Fibroblast of lung (primary cell): ENCODE measurements at regions not wholly inside any gene's neighbourhood (a gene's known extent, or its start where the extent isn't known, plus 50 kb on each side); places are given as distances from the start of the nearest gene placed in this dataset.

Source experiments
- CTCF ChIP-seq, 2 donors: IDR thresholded peaks in 1 of 2; conservative IDR thresholded peaks in 1 of 2; 1 replicate in 1 of 2; 2 replicates in 1 of 2; pipeline ENCODE4 v1.5.1; 2011 to 2012; ENCODE audit warnings: low read length in 2 of 2, control low read depth in 1 of 2, inconsistent platforms in 1 of 2, low read depth in 1 of 2, mild to moderate bottlenecking in 1 of 2
- EZH2 ChIP-seq: IDR thresholded peaks from 2 replicates; pipeline ENCODE4 v1.5.1; 2012; ENCODE audit warnings: low read length, control low read depth, mild to moderate bottlenecking; ENCODE audit errors: missing control alignments

GRCh38 chr18:61702007-61702406 is 190.8 kb downstream of the RNF152 start:
- TF ChIP-seq CTCF (conservative IDR thresholded peaks at IDR 0.05 in 1 of 2, IDR thresholded peaks at IDR 0.05 in 1 of 2; ENCODE audit: low read depth in 1 of 2, low read length in 2 of 2) (no peak), EZH2 (no peak)
